Renal cortical epithelial cell (primary cell): ENCODE measurements at regions not wholly inside any gene's neighbourhood (a gene's known extent, or its start where the extent isn't known, plus 50 kb on each side); places are given as distances from the start of the nearest gene placed in this dataset.
"Not testable (repeated sequence)": the region's sequence is repeated elsewhere in the genome, so short reads cannot be mapped to it uniquely, and the experiment has no call there.

ENCODE experiments used
- DNase-seq: peaks from one replicate; pipeline ENCODE4 v3.0.0-alpha.2; 2011; ENCODE audit warnings: low read depth

- not testable (repeated sequence) for DNase-seq
Observed at GRCh38 chr1:148432318-148432717, 50.8 kb downstream of the PPIAL4G start.

DNA sequence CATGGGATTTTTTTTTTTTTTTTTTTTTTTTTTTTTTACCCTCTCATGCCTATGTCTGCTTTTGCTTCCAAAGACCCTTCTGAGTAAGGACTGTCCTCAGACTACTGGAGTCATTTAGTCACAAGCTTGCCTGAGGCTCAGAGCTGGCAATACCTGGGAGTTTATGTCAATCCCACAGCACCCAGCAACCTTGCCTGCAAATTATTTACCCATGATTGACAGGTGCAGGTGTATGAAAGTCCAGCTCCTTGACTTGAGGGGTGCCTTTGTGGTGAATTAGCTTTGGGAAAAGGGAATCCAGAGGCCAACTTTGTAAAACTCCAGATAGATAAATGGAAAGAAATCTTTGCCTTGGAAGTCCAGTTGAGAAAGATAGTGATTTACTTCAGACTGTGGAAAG lies 53.2 kb downstream of the PPIAL4G start:
- DNase-seq, result peak; percentile 22

DNA sequence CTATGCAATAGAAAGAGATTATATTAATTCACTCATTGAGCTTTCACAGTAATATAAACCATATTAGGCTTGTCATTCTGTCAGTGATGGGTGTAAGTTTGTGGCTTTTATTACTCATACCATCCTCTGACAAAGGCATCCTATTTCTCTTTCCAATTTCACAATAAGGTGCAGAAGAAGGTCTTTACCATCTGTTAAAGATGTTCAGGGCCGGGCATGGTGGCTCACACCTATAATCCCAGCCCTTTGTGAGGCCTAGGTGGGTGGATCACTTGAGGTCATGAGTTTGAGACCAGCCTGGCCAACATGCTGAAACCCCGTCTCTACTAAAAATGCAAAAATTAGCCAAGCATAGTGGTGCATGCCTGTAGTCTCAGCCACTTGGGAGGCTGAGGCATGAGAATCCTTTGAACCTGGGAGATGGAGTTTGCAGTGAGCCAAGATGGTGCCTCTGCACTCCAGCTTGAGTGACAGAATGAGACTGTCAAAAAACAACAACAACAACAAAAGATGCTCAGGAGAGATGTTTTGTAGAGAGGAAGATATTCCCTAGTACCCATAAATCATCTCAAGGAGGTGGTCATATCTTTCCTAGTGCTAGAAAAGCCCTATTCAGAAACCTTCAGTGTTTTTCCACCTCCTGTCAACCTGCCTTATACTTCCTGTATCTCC lies 56.0 kb downstream of the PPIAL4G start:
- peak; percentile 53 for DNase-seq

GRCh38 chr1:148426385-148426784 lies 56.7 kb downstream of the PPIAL4G start:
- DNase-seq, result peak; percentile 7

DNA sequence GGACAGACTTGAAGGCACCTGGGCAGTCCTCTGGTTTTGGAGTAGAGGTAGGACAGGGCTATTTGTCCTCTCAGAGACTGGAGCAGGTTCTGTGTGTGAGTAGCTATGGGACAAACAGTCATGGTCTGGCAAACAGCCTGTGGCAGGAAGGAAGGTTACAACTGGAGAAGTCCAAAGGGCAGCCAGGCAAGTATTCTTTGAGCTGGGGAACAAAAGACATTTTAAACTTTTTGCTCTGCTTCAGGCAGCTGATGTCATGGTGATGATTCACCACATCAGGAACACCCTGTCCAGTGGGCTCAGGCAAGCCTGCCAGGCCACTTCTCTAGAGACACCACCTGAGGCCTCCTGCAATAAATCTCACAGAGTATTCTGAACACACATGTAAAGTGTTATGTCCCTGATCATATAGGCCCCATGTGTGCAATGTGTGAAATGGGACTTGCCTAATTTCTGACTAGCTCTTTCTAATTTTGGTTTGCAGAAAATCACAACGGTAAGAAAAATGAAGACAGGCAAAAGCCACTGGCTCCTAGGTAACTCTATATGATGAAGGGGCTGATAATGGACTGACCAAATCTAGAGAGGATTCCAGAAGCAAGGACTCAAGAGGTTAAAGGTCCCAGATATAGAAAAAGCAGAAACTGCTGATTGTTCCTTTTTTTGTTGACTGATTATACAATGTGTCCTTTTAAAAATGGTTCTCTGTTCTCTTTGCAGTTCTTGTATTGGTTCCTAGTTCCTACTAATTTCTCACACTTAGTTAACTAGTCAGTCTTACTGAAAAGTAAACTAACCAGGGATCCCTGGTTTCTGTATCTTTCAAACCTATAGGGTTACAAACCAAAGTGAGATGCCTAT lies 58.7 kb downstream of the PPIAL4G start:
- DNase-seq, result peak; percentile 90

DNA sequence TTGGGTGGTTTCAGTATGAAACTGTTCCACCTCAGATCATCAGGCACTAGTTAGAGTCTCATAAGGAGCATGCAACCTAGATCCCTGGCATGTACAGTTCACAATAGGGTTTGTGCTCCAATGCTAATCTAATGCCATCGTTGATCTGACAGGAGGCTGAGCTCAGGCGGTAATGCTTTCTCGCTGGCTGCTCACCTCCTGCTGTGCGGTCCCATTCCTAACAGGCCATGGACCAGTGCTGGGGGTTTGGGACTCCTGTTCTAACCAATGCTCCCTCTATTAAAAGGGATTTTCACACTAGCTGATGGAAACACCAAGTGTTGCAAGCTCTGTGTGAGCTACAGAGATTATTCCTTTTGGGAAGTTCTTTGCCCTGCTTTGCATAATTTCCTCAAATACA lies 60.2 kb downstream of the PPIAL4G start:
- DNase-seq, result not testable (repeated sequence)

DNA sequence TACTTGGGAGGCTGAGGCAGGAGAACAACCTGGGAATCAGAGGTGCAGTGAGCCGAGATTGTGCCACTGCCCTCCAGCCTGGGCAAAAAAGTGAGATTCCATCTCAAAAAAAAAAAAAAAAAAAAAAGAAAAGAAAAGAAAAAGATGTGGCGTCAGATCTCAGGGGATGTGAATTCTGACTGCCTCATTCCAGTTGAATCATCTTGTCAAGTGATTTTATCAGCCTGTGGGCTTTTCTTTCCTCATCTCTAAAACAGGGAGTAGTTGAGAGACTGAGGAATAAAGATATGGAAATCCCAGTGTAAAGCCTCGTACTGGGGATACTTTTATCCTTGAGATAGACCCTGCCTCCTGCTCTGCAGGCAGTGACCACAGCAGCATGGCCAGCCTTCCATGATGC lies 65.9 kb downstream of the PPIAL4G start:
- DNase-seq, result not testable (repeated sequence)

- DNase-seq, result not testable (repeated sequence)
Observed at GRCh38 chr1:148413385-148413784, 69.7 kb downstream of the PPIAL4G start.

GRCh38 chr1:148404786-148405568 lies 78.1 kb downstream of the PPIAL4G start:
- DNase-seq, result not testable (repeated sequence)

GRCh38 chr1:148403925-148404324 lies 79.2 kb downstream of the PPIAL4G start:
- not testable (repeated sequence) for DNase-seq

DNA sequence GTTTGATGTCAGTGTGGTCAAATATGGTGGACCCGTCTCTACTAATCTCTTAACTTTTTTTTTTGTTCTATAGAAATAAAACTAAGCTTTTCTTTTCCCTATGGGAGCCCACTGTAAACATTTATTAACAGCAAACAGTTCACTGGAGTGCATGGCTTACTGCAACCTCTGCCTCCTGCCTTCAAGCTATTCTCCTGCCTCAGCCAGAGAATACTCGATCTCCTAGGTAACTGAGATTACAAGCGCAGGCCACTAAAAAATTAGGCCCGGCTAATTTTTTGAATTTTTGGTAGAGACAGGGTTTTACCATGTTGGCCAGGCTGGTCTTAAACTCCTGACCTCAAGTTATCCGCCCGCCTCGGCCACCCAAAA lies 80.0 kb downstream of the PPIAL4G start:
- DNase-seq, result peak; percentile 7

DNA sequence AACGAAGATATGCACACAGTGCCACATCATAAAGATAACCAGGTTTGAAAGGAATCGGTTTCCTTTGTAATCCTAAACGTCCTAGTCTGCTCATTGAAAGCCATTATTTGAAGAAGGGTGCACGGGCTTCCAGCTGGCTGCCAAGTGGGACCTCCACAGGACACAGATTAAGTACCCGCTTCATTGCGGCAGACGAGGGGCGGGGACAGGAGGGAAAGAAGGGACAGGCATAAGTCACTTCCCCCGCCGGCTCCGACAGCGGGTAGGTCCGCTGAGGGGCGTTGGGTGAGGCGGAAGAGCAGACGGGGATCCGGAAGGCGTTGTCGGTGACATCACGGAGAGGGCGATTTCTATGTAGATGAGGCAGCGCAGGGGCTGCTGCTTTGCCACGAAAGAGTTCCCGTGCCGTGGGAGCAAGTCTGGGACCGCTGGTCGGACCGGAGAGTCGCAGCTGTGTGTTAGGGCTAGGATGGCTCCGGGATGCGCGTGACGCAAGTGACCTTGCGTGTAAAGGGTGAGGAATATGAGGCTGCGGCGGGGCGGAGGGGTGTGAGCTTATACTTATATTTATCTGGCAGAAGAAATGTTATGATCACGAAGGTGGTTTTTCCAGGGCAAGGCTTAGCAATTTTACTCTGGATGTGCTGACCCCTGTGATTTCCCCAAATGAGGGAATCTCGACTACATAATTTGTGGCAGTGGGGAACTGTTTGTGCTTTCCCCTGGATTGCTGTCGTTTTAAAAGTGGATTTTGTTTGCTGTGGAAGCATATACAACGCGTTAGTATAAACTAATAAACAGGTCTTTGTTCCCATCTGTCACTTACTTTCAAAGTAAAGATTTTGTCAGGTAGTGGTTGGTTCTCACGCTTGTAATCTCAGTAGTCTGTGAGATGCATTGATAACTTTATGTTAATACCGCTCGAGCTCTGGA lies 80.7 kb downstream of the PPIAL4G start:
- DNase-seq, result peak; percentile 60

DNA sequence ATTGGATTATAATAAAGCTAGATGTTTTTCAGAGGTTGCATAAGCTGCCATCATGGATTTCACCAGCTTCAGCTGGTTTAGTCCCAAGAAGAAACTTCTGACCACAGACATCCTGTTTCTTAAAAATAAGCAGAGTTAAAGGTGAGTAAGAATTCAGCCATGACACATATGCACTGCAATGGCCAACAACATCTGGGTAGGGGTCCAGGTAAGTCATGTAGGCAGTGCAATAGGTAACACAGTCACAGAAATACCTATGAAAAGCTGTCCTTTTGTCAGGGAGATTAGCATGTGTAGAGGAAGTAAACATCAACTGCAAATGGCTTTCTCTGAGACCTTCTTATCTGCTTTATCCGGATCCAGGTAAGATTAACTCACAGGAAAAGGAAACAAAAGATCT lies 85.6 kb downstream of the PPIAL4G start:
- not testable (repeated sequence) for DNase-seq

- DNase-seq, result not testable (repeated sequence)
Observed at GRCh38 chr1:148392505-148392904, 90.6 kb downstream of the PPIAL4G start.

- not testable (repeated sequence) for DNase-seq
Observed at GRCh38 chr1:148391323-148391722, 91.8 kb downstream of the PPIAL4G start.

DNA sequence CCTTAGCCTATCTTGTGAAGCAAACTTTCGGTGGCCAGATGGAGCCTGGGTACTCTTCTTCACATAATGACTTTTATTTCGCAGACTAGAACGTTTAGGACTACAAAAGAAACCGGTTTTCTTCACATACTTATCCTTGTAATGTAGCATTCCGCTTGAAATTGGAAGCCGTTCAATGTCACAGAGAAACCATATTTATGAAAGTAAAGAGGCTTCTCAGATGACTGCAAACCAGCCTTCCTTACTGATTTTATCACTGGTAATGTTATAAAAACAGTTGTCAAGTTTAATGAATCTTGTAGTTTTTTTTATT lies 94.1 kb downstream of the PPIAL4G start:
- no peak for DNase-seq

DNA sequence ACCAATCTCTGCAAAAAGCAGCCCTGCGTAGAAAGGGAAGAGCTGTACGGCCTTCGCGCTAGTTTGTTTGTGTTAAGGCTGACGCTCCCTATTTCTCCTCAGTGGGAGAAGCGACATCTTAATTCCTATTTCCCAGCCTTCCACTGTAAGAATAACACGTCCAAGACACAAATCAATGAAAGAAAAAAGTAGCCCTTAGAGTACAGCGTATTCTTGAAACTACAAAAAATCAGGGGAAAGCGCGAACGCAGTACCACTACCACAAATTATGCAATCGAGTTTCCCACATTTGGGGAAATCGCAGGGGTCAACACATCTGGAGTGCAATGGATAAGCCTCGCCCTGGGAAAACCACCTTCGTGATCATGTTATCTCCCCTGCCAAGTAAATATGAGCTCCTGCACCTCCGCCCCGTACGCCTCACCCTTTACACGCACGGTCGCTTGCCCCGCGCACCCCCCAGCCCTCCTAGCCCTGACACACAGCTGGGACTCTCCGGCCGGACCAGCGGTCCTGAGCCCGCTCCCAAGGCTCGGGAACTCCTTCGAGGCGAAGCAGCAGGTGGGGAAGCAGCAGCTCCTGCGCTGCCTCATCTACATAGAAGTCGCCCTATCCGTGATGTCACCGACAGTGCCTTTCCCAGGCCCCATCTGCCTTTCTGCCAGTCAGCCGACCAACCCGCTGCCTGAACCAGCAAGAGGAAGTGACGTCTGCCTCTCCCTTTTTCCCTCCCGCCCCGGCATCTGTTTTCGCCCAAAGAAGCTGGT lies 94.7 kb downstream of the PPIAL4G start:
- peak; percentile 92 for DNase-seq

DNA sequence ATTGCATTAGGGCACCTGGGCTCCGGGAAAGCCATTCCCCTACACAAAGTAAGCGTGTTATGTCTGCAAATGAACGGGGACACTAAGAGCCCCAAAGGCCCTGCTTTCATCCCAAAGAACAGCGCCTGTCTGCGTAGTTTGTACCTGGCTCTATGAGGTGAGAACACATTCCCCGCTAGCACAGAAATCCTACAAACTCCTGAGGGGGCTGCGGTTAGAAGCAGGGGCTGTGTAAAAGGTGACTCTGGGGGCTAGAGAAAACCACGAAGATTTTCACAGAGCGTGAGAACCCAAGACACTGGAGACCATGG lies 95.2 kb downstream of the PPIAL4G start:
- not testable (repeated sequence) for DNase-seq

DNA sequence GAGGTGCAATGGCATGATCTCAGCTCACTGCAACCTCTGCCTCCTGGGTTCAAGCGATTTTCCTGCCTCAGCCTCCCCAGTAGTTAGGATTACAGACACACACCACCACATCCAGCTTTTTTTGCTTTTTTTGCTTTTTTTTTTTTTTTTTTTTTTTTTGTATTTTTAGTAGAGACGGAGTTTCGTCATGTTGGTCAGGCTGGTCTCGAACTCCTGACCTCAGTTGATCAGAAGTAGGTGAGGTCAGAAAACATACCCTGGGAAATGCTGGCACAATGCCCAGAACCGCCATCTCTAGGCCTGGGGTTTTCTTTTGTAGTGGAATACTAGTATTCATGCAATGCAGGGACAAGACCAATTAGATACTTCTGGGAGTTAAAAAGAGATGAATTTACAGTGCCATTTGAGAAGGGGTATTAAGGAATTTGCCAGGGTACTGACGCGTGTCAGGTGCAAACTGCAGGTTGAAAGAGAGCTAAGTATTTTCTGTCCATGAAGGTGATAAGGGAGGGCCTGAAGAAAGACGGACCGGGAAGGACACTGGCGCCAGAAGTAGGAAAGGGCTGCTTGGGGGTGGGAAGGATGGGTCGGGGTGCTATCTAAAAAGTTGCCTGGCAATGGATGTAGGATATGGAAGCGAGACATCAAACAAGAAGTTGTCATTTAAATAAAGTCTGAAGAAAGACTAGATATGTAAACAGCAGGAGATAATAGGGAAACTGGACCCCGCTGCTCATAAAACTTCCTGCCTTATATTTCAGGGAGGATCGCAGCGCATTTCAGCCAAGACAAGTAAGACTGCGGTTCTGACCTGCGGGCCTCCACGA lies 95.8 kb downstream of the PPIAL4G start:
- not testable (repeated sequence) for DNase-seq

DNA sequence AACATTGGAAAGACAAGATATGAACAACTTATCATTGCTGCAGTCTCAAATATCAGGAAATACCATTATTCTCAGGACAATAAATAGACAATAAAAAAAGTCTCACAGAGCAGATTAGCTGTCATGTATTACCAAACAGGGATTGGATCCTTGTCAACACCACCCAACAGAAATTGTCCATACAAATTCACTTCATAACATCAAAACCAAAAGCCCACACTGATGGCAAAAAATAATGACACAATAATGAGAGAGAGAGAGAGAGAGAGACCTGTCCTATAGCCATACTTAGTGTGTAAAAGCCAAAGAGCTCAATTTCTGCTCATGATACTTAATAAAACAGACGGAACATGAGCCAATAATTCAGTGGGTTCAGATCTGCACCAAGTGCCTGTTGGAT lies 96.5 kb downstream of the PPIAL4G start:
- DNase-seq, result no peak
